ENCODE measurements at regions not wholly inside any gene's neighbourhood (a gene's known extent, or its start where the extent isn't known, plus 50 kb on each side); places are given as distances from the start of the nearest gene placed in this dataset.

DNA sequence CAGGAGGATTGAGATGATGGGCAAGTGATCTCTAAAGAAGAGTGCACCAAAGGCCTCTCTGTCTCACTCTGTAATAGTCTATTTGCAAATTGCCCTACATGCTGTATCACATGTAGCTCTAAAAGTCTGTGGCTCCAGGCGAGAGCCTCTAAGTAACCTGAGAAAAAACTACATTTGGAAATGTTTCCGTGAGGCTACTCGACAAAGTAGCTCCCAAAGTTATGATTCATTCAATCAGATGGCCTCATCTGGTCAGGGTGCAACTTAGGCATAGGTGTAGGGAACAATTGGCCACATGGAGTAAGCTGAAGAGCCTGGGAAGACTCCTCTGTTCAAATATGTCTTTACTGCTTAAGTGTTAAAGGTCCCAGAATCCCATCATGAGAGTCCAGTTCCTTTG is 155.4 kb upstream of the PLEKHG7 start:
- no peak for DNase-seq (ENCODE audit: low read depth in 6 of 9, low spot score in 9 of 9)
- Histone ChIP-seq H3K27me3 (ENCODE audit: control insufficient read depth in 2 of 2, insufficient read depth in 1 of 2, low read length in 1 of 2) (no peaks in the 10 kb centered on the region), H3K4me1 (ENCODE audit: control insufficient read depth in 2 of 2, insufficient read depth in 2 of 2, low read length in 2 of 2) (peaks cover 0 to 12% of the 10 kb centered on the region in 2 donors), H3K4me3 (ENCODE audit: low read length in 2 of 2) (no peak overlapping the region), H3K36me3 (ENCODE audit: control insufficient read depth in 2 of 2, insufficient read depth in 2 of 2, low read length in 1 of 2) (no peaks in the 10 kb centered on the region), H3K9me3 (ENCODE audit: control insufficient read depth in 2 of 2, insufficient read depth in 1 of 2, low read length in 1 of 2) (no peaks in the 10 kb centered on the region), H3K27ac (ENCODE audit: low read depth in 1 of 2, low read length in 1 of 2) (no peak overlapping the region)
- over 99% methylated on average over 3 of the region's 3 CpGs for WGBS

DNA sequence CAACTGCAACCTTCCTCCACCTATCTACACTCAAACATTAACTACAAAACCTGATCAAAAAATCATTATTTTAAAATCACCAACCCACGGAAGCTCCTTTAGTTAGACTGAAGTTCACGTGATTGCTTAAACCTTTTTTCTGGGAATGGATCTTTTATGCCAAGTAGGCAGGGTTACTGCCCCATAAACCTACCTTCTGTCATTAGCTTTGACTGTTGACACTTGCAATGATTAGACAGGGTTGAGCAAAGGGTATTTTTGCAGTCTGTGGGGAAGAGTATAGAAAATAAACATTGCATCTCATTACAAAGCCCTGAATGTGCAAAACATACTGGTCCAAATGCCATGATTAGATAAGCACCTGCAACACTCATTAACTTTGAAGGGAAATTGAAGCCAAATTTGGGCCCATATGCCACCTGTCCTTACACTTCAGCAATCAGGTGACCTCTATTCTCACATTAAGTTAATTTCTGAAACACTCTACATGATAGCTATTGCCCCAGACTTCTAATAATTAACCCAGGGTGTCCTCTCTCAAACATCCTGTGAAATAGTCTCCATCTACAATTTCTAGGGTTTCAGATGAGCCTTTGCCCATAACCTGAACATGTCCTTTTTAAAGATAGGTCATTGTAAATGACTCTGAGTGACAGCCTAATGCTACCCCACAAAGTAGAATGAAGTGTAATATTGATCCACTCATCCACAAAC is 156.0 kb upstream of the PLEKHG7 start:
- Histone ChIP-seq H3K27ac (ENCODE audit: low read depth in 1 of 2, low read length in 1 of 2) (no peak overlapping the region), H3K36me3 (ENCODE audit: control insufficient read depth in 2 of 2, insufficient read depth in 2 of 2, low read length in 1 of 2) (no peaks in the 10 kb centered on the region), H3K4me3 (ENCODE audit: low read length in 2 of 2) (no peak overlapping the region), H3K27me3 (ENCODE audit: control insufficient read depth in 2 of 2, insufficient read depth in 1 of 2, low read length in 1 of 2) (no peaks in the 10 kb centered on the region), H3K9me3 (ENCODE audit: control insufficient read depth in 2 of 2, insufficient read depth in 1 of 2, low read length in 1 of 2) (no peaks in the 10 kb centered on the region), H3K4me1 (ENCODE audit: control insufficient read depth in 2 of 2, insufficient read depth in 2 of 2, low read length in 2 of 2) (peaks cover 0 to 6% of the 10 kb centered on the region in 2 donors)
- WGBS = 98% methylated on average over 2 of the region's 2 CpGs
- no peak for DNase-seq (ENCODE audit: low read depth in 6 of 9, low spot score in 9 of 9)

DNA sequence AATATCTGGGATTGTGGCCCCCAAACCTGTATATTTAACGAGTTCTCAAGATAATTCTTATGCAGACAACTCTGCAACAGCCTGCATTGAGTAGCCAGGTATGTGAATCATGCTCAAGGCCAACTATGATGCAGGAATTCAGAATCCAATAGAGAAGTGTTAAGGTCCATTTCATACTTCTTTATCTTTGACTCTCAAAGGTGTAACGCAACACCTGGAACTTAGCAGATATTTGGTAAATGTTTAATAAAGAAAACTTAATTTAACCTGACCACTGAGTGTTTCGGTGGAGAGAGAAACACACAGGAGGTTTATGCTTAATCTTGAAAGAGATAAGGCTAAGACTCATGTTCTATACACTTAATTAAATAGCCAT is 156.5 kb upstream of the PLEKHG7 start:
- Histone ChIP-seq H3K9me3 (ENCODE audit: control insufficient read depth in 2 of 2, insufficient read depth in 1 of 2, low read length in 1 of 2) (no peaks in the 10 kb centered on the region), H3K27me3 (ENCODE audit: control insufficient read depth in 2 of 2, insufficient read depth in 1 of 2, low read length in 1 of 2) (no peaks in the 10 kb centered on the region), H3K4me3 (ENCODE audit: low read length in 2 of 2) (no peak overlapping the region), H3K27ac (ENCODE audit: low read depth in 1 of 2, low read length in 1 of 2) (no peak overlapping the region), H3K4me1 (ENCODE audit: control insufficient read depth in 2 of 2, insufficient read depth in 2 of 2, low read length in 2 of 2) (peaks cover 0 to under 1% of the 10 kb centered on the region in 2 donors), H3K36me3 (ENCODE audit: control insufficient read depth in 2 of 2, insufficient read depth in 2 of 2, low read length in 1 of 2) (no peaks in the 10 kb centered on the region)
- no peak for DNase-seq (ENCODE audit: low read depth in 6 of 9, low spot score in 9 of 9)
- 97% methylated on average over 3 of the region's 3 CpGs for WGBS

DNA sequence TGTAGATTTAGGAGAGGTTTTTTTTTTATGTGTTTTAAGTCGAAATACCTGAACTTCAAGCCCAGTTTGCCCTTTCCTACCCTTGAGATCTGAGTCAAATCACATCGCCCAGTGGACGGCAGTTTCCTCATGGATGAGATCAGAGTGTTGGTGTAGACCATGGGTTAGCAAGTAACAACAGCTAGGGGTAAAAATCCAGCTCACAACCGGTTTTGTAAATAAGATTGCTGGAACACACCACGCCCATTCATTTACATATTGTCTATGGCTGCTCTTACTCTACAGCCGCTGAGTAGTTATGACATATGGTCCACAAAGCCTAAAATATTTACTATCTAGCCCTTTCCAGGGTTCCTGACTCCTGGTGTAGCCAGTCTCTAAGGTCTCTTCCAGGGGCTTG is 158.5 kb upstream of the PLEKHG7 start:
- Histone ChIP-seq H3K4me3 (ENCODE audit: low read length in 2 of 2) (no peak overlapping the region), H3K27ac (ENCODE audit: low read depth in 1 of 2, low read length in 1 of 2) (no peak overlapping the region), H3K36me3 (ENCODE audit: control insufficient read depth in 2 of 2, insufficient read depth in 2 of 2, low read length in 1 of 2) (no peaks in the 10 kb centered on the region), H3K27me3 (ENCODE audit: control insufficient read depth in 2 of 2, insufficient read depth in 1 of 2, low read length in 1 of 2) (no peaks in the 10 kb centered on the region), H3K4me1 (ENCODE audit: control insufficient read depth in 2 of 2, insufficient read depth in 2 of 2, low read length in 2 of 2) (peaks cover 4 to 13% of the 10 kb centered on the region in 2 donors), H3K9me3 (ENCODE audit: control insufficient read depth in 2 of 2, insufficient read depth in 1 of 2, low read length in 1 of 2) (no peaks in the 10 kb centered on the region)
- no peak for DNase-seq (ENCODE audit: low read depth in 6 of 9, low spot score in 9 of 9)
- 86% methylated on average over 6 of the region's 6 CpGs for WGBS

DNA sequence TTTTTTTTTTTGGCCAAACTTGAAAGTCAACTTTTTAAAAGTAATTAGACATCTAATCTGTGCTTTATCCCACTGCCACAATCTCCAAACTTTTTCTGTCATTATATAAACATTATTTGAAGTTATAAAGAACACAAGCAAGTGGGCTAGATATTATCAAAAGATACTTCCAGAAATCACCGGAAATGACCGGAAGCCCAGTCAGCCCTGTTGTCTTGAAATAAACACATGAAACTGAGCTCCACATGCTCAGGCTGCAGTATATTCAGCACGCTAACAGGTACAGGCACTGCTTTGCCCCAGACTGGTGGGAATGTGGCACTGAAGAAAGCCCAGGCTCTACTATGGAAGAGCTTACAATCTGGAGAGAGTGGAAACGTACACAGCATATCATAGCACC is 158.9 kb upstream of the PLEKHG7 start:
- H3K4me3 ChIP-seq (ENCODE audit: low read length in 2 of 2) = no peak overlapping the region
- H3K27me3 ChIP-seq (ENCODE audit: control insufficient read depth in 2 of 2, insufficient read depth in 1 of 2, low read length in 1 of 2) = no peaks in the 10 kb centered on the region
- H3K27ac ChIP-seq (ENCODE audit: low read depth in 1 of 2, low read length in 1 of 2) = no peak overlapping the region
- DNase-seq (ENCODE audit: low read depth in 6 of 9, low spot score in 9 of 9) = no peak
- WGBS = 74% methylated on average over 4 of the region's 4 CpGs
- no peaks in the 10 kb centered on the region for H3K36me3 ChIP-seq (ENCODE audit: control insufficient read depth in 2 of 2, insufficient read depth in 2 of 2, low read length in 1 of 2)
- no peaks in the 10 kb centered on the region for H3K9me3 ChIP-seq (ENCODE audit: control insufficient read depth in 2 of 2, insufficient read depth in 1 of 2, low read length in 1 of 2)
- peaks cover 4 to 15% of the 10 kb centered on the region in 2 donors for H3K4me1 ChIP-seq (ENCODE audit: control insufficient read depth in 2 of 2, insufficient read depth in 2 of 2, low read length in 2 of 2)

DNA sequence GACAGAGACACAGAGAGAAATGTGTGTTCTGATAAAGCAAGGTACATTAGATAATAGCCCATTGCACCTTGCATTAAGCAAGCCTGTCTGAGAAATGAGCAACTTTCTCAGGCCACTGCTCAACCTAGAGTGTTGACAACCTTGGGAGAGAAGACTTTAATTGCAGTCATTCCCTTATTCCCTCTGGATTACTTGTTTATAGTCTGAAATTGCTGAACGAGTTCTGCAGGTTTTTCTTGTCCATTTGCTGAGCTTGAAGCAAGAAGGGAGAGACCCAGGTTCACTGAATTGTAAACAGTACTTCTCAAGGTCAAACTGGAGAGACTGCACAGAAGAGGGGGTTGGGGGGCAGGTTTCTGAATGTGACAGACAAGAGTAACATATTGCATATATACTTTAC is 159.4 kb upstream of the PLEKHG7 start:
- H3K9me3 ChIP-seq (ENCODE audit: control insufficient read depth in 2 of 2, insufficient read depth in 1 of 2, low read length in 1 of 2) = no peaks in the 10 kb centered on the region
- DNase-seq (ENCODE audit: low read depth in 6 of 9, low spot score in 9 of 9) = no peak
- 80% methylated on average over 1 of the region's 1 CpG for WGBS
- H3K4me1 ChIP-seq (ENCODE audit: control insufficient read depth in 2 of 2, insufficient read depth in 2 of 2, low read length in 2 of 2) = peaks cover 4 to 15% of the 10 kb centered on the region in 2 donors
- H3K4me3 ChIP-seq (ENCODE audit: low read length in 2 of 2) = no peak overlapping the region
- no peaks in the 10 kb centered on the region for H3K36me3 ChIP-seq (ENCODE audit: control insufficient read depth in 2 of 2, insufficient read depth in 2 of 2, low read length in 1 of 2)
- H3K27ac ChIP-seq (ENCODE audit: low read depth in 1 of 2, low read length in 1 of 2) = peak overlapping the region in 1 of 2 donors; percentile 30
- H3K27me3 ChIP-seq (ENCODE audit: control insufficient read depth in 2 of 2, insufficient read depth in 1 of 2, low read length in 1 of 2) = no peaks in the 10 kb centered on the region

DNA sequence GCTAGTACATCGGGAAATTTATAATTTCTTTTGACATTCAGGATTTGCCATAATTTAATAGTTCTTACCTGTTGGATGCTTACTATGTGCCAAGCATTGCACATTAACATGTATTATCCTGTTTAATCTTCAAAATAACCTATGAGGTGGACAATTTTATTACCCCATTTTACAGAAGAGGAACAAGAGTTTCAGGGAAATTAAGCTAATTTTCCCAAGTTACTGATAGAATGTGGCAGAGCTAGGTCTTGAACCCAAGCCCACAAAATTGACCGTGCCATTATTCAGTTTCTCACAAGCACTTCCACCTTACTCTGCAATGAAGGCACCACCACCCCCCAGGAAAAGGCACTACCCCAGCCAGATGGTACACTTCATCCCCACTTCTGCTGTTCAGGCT is 161.1 kb upstream of the PLEKHG7 start:
- H3K36me3 ChIP-seq (ENCODE audit: control insufficient read depth in 2 of 2, insufficient read depth in 2 of 2, low read length in 1 of 2) = no peaks in the 10 kb centered on the region
- H3K4me1 ChIP-seq (ENCODE audit: control insufficient read depth in 2 of 2, insufficient read depth in 2 of 2, low read length in 2 of 2) = peaks cover 4 to 15% of the 10 kb centered on the region in 2 donors
- H3K27me3 ChIP-seq (ENCODE audit: control insufficient read depth in 2 of 2, insufficient read depth in 1 of 2, low read length in 1 of 2) = no peaks in the 10 kb centered on the region
- no peak for DNase-seq (ENCODE audit: low read depth in 6 of 9, low spot score in 9 of 9)
- 91% methylated on average over 2 of the region's 2 CpGs for WGBS
- H3K4me3 ChIP-seq (ENCODE audit: low read length in 2 of 2) = no peak overlapping the region
- H3K27ac ChIP-seq (ENCODE audit: low read depth in 1 of 2, low read length in 1 of 2) = no peak overlapping the region
- no peaks in the 10 kb centered on the region for H3K9me3 ChIP-seq (ENCODE audit: control insufficient read depth in 2 of 2, insufficient read depth in 1 of 2, low read length in 1 of 2)

DNA sequence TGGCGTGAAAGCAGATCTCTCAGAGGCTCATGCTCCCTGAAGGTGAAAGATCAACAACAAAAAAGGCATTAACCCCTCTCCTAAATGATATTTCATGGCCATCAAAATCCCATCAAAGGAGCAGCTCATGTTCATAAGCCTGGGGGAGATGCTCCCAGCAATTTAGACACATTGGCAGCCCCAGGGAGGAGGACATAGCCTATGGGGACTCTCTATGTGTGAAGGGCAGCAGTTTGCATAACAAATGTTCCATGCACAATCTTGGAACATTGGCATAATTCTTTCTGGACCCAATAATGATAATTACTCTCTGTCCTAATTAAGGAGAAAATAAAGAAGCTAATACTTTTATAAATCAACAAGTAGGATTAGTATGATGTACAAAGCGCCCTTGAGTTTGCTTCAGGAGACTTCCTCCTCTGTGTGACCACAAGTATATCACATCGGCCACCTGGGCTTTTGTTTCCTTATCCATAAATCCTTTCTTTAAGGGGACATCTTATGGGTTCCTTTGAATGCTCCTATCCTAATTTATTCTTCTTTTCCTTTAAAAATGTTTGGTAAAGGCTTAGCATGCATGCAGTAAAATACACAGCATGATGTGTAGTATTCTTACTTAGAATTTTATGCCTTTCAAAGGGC is 161.9 kb upstream of the PLEKHG7 start:
- Histone ChIP-seq H3K4me3 (ENCODE audit: low read length in 2 of 2) (no peak overlapping the region), H3K27ac (ENCODE audit: low read depth in 1 of 2, low read length in 1 of 2) (peak overlapping the region in 1 of 2 donors; percentile 6), H3K27me3 (ENCODE audit: control insufficient read depth in 2 of 2, insufficient read depth in 1 of 2, low read length in 1 of 2) (no peaks in the 10 kb centered on the region), H3K4me1 (ENCODE audit: control insufficient read depth in 2 of 2, insufficient read depth in 2 of 2, low read length in 2 of 2) (peaks cover 4 to 15% of the 10 kb centered on the region in 2 donors), H3K9me3 (ENCODE audit: control insufficient read depth in 2 of 2, insufficient read depth in 1 of 2, low read length in 1 of 2) (no peaks in the 10 kb centered on the region), H3K36me3 (ENCODE audit: control insufficient read depth in 2 of 2, insufficient read depth in 2 of 2, low read length in 1 of 2) (no peaks in the 10 kb centered on the region)
- no peak for DNase-seq (ENCODE audit: low read depth in 6 of 9, low spot score in 9 of 9)
- WGBS = 66% methylated on average over 3 of the region's 3 CpGs

DNA sequence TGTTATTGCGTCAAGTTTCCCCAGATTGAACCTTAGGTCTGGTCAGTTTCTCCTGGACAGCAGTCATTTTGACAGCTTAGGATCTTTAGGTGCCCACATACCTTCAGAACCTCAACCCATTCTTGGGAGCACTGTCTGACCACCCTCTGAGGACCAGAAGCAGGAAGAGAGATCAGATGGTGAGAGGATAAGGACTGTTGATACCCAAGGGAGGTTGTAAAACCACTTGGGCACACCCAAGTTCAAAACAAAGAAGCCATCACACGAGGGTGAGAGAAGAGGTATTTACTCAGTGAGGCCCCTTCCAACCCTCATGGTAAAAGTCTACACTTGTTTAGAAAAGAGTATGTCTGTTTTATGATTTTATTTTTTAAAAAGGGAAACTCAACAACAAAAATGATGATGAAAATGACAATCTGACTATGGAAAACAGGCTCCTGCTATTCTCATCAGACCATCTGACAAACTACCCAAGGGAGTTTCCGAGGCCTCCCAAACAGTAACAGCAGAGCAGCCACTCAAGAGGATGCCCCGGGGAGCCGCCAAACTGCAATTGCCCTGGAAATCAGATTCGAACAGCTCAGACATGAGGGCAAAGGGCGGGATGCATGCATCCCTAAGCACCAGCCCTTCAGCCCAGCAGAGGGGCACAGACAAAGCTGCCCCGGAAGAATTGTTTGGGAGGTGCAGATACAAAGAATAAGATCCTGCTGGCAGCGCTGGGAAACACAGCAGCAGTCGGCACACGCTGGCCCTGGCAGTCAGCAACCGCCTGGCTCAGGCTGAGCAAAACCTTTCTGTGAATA is 162.6 kb upstream of the PLEKHG7 start:
- Histone ChIP-seq H3K4me1 (ENCODE audit: control insufficient read depth in 2 of 2, insufficient read depth in 2 of 2, low read length in 2 of 2) (peaks cover 4 to 15% of the 10 kb centered on the region in 2 donors), H3K9me3 (ENCODE audit: control insufficient read depth in 2 of 2, insufficient read depth in 1 of 2, low read length in 1 of 2) (no peaks in the 10 kb centered on the region), H3K27me3 (ENCODE audit: control insufficient read depth in 2 of 2, insufficient read depth in 1 of 2, low read length in 1 of 2) (no peaks in the 10 kb centered on the region), H3K4me3 (ENCODE audit: low read length in 2 of 2) (no peak overlapping the region), H3K36me3 (ENCODE audit: control insufficient read depth in 2 of 2, insufficient read depth in 2 of 2, low read length in 1 of 2) (no peaks in the 10 kb centered on the region), H3K27ac (ENCODE audit: low read depth in 1 of 2, low read length in 1 of 2) (peak overlapping the region in 1 of 2 donors; percentile 6)
- 67% methylated on average over 12 of the region's 12 CpGs for WGBS
- no peak for DNase-seq (ENCODE audit: low read depth in 6 of 9, low spot score in 9 of 9)

All from thymus (tissue), 11 donors.